ENCODE measurements at regions not wholly inside any gene's neighbourhood (a gene's known extent, or its start where the extent isn't known, plus 50 kb on each side); places are given as distances from the start of the nearest gene placed in this dataset.
"Not testable (repeated sequence)": the region's sequence is repeated elsewhere in the genome, so short reads cannot be mapped to it uniquely, and the experiment has no call there.

DNA sequence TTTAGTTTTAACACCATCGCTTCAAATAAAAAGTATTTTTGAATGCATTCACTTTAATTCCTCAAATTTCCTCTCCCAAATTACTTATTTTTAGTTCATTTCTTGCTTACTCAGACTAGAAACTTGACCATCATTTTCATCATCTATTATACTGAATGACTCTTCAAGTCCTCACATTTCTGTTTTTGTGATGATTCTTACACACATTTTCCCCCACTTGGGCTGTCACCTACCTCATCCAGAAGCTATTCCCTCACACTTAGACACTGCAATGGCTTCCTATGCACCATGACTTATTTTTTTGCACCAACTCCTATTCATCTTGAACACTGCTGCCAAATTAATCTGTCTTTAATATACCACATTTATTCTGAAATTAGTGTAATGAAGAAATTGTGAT lies 239.6 kb upstream of the DUSP10 start:
- no peaks in the 10 kb centered on the region for H3K27me3 ChIP-seq
- H3K27ac ChIP-seq: no peak overlapping the region
- no peaks in the 10 kb centered on the region for H3K4me1 ChIP-seq (ENCODE audit: control insufficient read depth in 1 of 2, insufficient read depth in 1 of 2, low read depth in 1 of 2, low read length in 1 of 2)
- no peaks in the 10 kb centered on the region for H3K9me3 ChIP-seq
- TF ChIP-seq, protein P1, sequence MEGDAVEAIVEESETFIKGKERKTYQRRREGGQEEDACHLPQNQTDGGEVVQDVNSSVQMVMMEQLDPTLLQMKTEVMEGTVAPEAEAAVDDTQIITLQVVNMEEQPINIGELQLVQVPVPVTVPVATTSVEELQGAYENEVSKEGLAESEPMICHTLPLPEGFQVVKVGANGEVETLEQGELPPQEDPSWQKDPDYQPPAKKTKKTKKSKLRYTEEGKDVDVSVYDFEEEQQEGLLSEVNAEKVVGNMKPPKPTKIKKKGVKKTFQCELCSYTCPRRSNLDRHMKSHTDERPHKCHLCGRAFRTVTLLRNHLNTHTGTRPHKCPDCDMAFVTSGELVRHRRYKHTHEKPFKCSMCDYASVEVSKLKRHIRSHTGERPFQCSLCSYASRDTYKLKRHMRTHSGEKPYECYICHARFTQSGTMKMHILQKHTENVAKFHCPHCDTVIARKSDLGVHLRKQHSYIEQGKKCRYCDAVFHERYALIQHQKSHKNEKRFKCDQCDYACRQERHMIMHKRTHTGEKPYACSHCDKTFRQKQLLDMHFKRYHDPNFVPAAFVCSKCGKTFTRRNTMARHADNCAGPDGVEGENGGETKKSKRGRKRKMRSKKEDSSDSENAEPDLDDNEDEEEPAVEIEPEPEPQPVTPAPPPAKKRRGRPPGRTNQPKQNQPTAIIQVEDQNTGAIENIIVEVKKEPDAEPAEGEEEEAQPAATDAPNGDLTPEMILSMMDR (IDR thresholded peaks at IDR 0.05): no peak
- H3K4me3 ChIP-seq (ENCODE audit: low read depth in 1 of 2, low read length in 1 of 2): no peak overlapping the region
- no peaks in the 10 kb centered on the region for H3K36me3 ChIP-seq

DNA sequence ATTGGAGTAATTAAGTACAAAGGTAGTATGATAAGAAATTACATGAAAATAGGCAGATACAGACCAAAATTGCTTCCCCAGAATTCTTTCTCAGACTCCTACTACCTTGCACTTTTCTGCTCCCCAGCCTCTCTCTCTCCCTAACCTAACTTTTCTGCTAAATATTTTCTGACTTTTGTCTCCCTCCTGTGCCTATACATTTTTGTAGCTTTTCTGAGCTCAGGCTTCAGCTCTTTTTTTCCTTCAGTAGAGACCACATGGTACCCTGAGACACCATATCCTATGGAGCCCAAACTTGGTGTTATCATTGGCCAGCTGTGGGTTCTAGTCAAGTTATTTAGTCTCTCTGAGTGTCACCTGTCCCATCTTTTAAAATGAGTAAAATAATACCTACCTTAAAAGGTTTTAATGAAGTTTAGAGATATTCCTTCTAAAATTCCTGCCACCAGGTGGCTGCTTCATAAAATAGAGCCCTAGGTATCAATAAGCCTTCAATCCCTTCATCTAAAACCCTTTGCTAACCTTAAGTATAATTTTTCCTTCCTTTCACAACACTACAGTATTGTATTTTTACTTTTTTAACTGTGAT lies 237.6 kb upstream of the DUSP10 start:
- no peak overlapping the region for H3K4me3 ChIP-seq (ENCODE audit: low read depth in 1 of 2, low read length in 1 of 2)
- H3K4me1 ChIP-seq (ENCODE audit: control insufficient read depth in 1 of 2, insufficient read depth in 1 of 2, low read depth in 1 of 2, low read length in 1 of 2): no peaks in the 10 kb centered on the region
- H3K36me3 ChIP-seq: no peaks in the 10 kb centered on the region
- H3K9me3 ChIP-seq: no peaks in the 10 kb centered on the region
- H3K27ac ChIP-seq: no peak overlapping the region
- no peaks in the 10 kb centered on the region for H3K27me3 ChIP-seq
- TF ChIP-seq, protein P1 (IDR thresholded peaks at IDR 0.05): no peak

DNA sequence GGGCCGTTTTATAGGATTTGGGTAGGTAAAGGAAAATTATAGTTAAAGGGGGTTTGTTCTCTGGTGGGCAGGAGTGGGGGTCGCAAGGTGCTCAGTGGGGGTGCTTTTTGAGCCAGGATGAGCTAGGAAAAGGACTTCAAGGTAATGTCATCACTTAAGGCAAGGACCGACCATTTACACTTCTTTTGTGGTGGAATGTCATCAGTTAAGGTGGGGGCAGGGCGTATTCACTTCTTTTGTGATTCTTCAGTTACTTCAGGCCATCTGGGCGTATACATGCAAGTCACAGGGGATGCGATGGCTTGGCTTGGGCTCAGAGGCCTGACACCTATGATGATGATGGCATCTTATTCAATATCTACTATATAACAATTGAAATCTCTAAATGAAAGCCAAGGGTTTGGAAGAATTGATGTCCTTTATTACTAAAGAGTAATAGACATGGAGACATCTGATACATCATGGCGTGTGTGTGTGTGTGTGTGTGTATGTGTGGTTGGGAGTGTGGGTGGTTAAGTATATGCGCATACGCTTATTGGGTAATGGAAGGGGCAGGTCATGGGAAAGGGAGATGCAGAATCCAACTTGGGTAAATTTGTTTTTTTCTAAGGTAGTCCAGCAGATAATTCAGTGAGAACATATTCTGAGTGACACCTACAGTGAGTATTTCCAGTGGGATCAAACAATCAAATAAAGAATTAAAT lies 236.9 kb upstream of the DUSP10 start:
- H3K4me1 ChIP-seq (ENCODE audit: control insufficient read depth in 1 of 2, insufficient read depth in 1 of 2, low read depth in 1 of 2, low read length in 1 of 2); H3K9me3 ChIP-seq; H3K27ac ChIP-seq; H3K36me3 ChIP-seq; H3K27me3 ChIP-seq; H3K4me3 ChIP-seq (ENCODE audit: low read depth in 1 of 2, low read length in 1 of 2): not testable (repeated sequence)

DNA sequence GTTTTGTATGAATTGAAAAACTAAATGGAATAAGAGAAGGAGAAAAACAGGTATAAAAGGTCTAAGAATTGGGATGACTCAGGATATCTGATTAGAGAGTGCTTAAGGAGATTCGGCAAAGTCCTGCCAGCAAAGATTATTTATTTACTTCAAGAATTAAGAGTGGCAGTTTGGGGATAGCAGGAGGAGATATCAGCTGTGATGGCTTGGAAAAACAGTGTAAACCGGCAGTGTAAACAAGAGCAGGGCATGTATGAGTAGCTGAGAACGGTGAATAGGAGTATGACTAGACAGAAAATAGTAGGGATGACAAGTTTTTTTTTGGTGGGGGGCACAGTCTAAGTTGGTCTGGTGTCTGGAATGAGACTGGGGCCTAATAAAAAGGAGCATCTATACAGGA lies 231.9 kb upstream of the DUSP10 start:
- H3K4me3 ChIP-seq (ENCODE audit: low read depth in 1 of 2, low read length in 1 of 2); H3K27ac ChIP-seq; H3K9me3 ChIP-seq; H3K4me1 ChIP-seq (ENCODE audit: control insufficient read depth in 1 of 2, insufficient read depth in 1 of 2, low read depth in 1 of 2, low read length in 1 of 2); H3K27me3 ChIP-seq; H3K36me3 ChIP-seq: not testable (repeated sequence)

DNA sequence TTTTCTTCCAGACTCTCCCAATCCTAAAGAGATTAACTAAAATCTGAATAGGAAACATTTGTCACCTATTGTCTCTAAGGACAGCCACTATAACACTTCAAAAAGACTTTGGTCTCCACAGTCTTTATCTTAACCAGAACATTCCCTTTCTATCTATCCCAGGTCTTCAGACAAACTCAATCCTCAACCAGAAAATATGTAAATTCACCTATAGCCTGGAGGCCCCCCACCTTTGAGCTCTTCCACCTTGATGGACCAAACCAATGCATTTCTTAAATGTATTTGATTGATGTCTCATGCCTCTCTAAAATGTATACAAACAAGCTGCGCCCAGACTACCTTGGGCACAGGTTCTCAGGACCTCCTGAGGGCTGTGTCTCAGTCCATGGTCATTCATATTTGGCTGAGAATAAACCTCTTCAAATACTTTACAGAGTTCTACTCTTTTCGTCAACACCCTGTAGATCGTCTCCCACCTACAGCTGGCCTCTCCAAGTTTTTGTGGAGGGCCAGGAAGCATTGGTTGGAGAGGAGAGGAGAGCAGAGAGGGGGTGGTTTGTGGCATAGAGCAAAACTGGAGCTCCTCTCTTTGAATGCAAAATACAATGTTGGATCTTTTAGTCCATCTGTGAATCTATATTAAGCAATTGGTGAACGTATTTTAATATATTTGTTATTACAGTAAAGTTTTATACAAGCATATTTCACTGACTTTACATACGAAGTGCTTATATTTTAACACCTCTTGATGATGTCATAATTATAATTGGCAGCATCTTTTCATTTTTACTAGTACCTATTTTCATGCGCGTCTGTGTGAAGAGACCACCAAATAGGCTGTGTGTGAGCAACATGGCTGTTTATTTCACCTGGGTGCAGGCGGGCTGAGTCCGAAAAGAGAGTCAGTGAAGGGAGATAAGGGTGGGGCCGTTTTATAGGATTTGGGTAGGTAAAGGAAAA lies 230.7 kb upstream of the DUSP10 start:
- no peaks in the 10 kb centered on the region for H3K27me3 ChIP-seq
- H3K27ac ChIP-seq: no peak overlapping the region
- no peaks in the 10 kb centered on the region for H3K9me3 ChIP-seq
- no peak overlapping the region for H3K4me3 ChIP-seq (ENCODE audit: low read depth in 1 of 2, low read length in 1 of 2)
- no peaks in the 10 kb centered on the region for H3K4me1 ChIP-seq (ENCODE audit: control insufficient read depth in 1 of 2, insufficient read depth in 1 of 2, low read depth in 1 of 2, low read length in 1 of 2)
- H3K36me3 ChIP-seq: no peaks in the 10 kb centered on the region
- TF ChIP-seq, protein P1 (IDR thresholded peaks at IDR 0.05): no peak

DNA sequence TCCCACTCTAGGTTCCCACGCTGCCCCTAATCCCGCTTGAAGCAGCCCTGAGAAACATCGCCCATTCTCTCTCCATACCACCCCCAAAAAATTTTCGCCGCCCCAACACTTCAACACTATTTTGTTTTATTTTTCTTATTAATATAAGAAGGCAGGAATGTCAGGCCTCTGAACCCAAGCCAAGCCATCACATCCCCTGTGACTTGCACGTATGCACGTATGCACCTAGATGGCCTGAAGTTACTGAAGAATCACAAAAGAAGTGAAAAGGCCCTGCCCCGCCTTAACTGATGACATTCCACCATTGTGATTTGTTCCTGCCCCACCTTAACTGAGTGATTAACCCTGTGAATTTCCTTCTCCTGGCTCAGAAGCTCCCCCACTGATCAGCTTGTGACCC lies 229.1 kb upstream of the DUSP10 start:
- H3K4me3 ChIP-seq (ENCODE audit: low read depth in 1 of 2, low read length in 1 of 2); H3K27ac ChIP-seq; H3K9me3 ChIP-seq; H3K4me1 ChIP-seq (ENCODE audit: control insufficient read depth in 1 of 2, insufficient read depth in 1 of 2, low read depth in 1 of 2, low read length in 1 of 2); H3K27me3 ChIP-seq; H3K36me3 ChIP-seq: not testable (repeated sequence)

DNA sequence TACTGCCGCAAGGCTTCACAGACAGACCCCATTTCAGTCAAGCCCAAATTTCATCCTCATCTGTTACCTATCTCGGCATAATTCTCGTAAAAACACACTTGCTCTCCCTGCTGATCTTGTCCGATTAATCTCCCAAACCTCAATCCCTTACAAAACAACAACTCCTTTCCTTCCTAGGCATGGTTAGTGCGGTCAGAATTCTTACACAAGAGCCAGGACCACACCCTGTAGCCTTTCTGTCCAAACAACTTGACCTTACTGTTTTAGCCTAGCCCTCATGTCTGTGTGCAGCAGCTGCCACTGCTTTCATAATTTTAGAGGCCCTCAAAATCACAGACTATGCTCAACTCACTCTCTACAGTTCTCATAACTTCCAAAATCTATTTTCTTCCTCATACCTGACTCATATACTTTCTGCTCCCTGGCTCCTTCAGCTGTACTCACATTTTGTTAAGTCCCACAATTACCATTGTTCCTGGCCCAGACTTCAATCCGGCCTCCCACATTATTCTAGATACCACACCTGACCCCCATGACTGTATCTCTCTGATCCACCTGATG lies 227.5 kb upstream of the DUSP10 start:
- not testable (repeated sequence) for H3K4me1 ChIP-seq (ENCODE audit: control insufficient read depth in 1 of 2, insufficient read depth in 1 of 2, low read depth in 1 of 2, low read length in 1 of 2); H3K27me3 ChIP-seq; H3K9me3 ChIP-seq; H3K4me3 ChIP-seq (ENCODE audit: low read depth in 1 of 2, low read length in 1 of 2); H3K27ac ChIP-seq; H3K36me3 ChIP-seq

DNA sequence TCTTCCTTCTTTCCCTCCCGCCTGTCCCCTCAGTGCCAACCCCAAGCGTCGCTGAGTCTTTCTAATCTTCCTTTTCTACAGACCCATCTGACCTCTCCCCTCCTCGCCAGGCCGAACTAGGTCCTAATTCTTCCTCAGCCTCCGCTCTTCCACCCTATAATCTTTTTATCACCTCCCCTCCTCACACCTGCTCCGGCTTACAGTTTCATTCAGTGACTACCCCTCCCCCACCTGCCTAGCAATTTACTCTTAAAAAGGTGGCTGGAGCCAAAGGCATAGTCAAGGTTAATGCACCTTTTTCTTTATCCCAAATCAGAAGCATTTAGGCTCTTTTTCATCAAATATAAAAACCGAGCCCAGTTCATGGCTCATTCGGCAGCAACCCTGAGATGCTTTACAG lies 225.6 kb upstream of the DUSP10 start:
- H3K4me3 ChIP-seq (ENCODE audit: low read depth in 1 of 2, low read length in 1 of 2); H3K27me3 ChIP-seq; H3K4me1 ChIP-seq (ENCODE audit: control insufficient read depth in 1 of 2, insufficient read depth in 1 of 2, low read depth in 1 of 2, low read length in 1 of 2); H3K9me3 ChIP-seq; H3K27ac ChIP-seq; H3K36me3 ChIP-seq: not testable (repeated sequence)

DNA sequence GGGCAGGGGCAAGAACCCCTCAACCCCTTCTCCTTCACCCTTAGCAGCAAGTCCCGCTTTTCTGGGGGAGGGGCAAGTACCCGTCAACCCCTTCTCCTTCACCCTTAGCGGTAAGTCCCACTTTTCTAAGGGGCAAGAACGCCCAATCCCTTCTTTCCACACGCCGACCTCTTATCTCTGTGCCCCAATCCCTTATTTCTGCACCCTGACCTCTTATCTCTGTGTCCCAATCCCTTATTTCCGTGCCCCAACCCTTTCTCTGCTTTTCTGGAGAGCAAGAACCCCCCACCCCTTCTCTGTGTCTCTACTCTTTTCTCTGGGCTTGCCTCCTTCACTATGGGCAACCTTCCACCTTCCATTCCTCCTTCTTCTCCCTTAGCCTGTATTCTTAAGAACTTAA lies 225.0 kb upstream of the DUSP10 start:
- H3K27me3 ChIP-seq; H3K36me3 ChIP-seq; H3K4me3 ChIP-seq (ENCODE audit: low read depth in 1 of 2, low read length in 1 of 2); H3K4me1 ChIP-seq (ENCODE audit: control insufficient read depth in 1 of 2, insufficient read depth in 1 of 2, low read depth in 1 of 2, low read length in 1 of 2); H3K27ac ChIP-seq; H3K9me3 ChIP-seq: not testable (repeated sequence)

DNA sequence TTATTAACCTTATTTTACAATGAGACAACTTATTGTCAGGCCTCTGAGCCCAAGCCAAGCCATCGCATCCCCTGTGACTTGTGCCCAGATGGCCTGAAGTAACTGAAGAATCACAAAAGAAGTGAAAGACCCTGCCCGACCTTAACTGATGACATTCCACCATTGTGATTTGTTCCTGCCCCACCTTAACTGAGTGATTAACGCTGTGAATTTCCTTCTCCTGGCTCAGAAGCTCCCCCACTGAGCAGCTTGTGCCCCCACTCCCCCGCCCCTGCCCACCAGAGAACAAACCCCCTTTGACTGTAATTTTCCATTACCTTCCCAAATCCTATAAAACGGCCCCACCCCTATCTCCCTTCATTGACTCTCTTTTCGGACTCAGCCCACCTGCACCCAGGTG lies 224.0 kb upstream of the DUSP10 start:
- H3K27ac ChIP-seq; H3K4me3 ChIP-seq (ENCODE audit: low read depth in 1 of 2, low read length in 1 of 2); H3K27me3 ChIP-seq; H3K4me1 ChIP-seq (ENCODE audit: control insufficient read depth in 1 of 2, insufficient read depth in 1 of 2, low read depth in 1 of 2, low read length in 1 of 2); H3K9me3 ChIP-seq; H3K36me3 ChIP-seq: not testable (repeated sequence)

Measured in neutrophil (primary cell).